WERI-Rb-1 (cell line): ENCODE measurements at regions not wholly inside any gene's neighbourhood (a gene's known extent, or its start where the extent isn't known, plus 50 kb on each side); places are given as distances from the start of the nearest gene placed in this dataset.

Experiments used
- DNase-seq: peaks from one replicate; pipeline ENCODE4 v3.0.0-alpha.2; 2020
- H3K27ac ChIP-seq: fragments of 250-450 bp; sonication (Bioruptor Pico); 2 replicates; pipeline ENCODE4 v1.5.1; 2020; ENCODE audit warnings: mild to moderate bottlenecking, moderate library complexity
- H3K27me3 ChIP-seq: fragments of 250-450 bp; sonication (Bioruptor Pico); 2 replicates; pipeline ENCODE4 v1.5.1; 2021; ENCODE audit warnings: mild to moderate bottlenecking, low read depth, moderate library complexity; ENCODE audit not compliant: insufficient read depth, severe bottlenecking
- H3K36me3 ChIP-seq: fragments of 250-450 bp; sonication (Bioruptor Pico); 2 replicates; pipeline ENCODE4 v1.5.1; 2020; ENCODE audit warnings: mild to moderate bottlenecking, moderate library complexity
- H3K4me3 ChIP-seq: 2 replicates; pipeline ENCODE4 v1.5.1; 2011; ENCODE audit warnings: low read depth, mild to moderate bottlenecking, control low read depth, low read length
- H3K9me3 ChIP-seq: fragments of 250-450 bp; sonication (Bioruptor Pico); 2 replicates; pipeline ENCODE4 v1.5.1; 2021; ENCODE audit warnings: mild to moderate bottlenecking, moderate library complexity; ENCODE audit not compliant: severe bottlenecking
- CTCF ChIP-seq: IDR thresholded peaks from 2 replicates; pipeline ENCODE4 v1.5.1; 2011; ENCODE audit warnings: low read depth, mild to moderate bottlenecking, control low read depth, inconsistent platforms, low read length

- Histone ChIP-seq H3K9me3 (no peaks in the 10 kb centered on the region), H3K27me3 (no peaks in the 10 kb centered on the region), H3K36me3 (no peaks in the 10 kb centered on the region), H3K4me3 (no peak overlapping the region), H3K27ac (no peak overlapping the region)
- no peak for DNase-seq
- TF ChIP-seq CTCF: no peak
These were observed 247.0 kb upstream of the POU3F1 start for GRCh38 chr1:38293567-38293966.

GRCh38 chr1:38292969-38293368 lies 246.4 kb upstream of the POU3F1 start:
- TF ChIP-seq CTCF: no peak
- no peak overlapping the region for H3K4me3 ChIP-seq
- no peak overlapping the region for H3K27ac ChIP-seq
- no peaks in the 10 kb centered on the region for H3K36me3 ChIP-seq
- no peaks in the 10 kb centered on the region for H3K27me3 ChIP-seq
- no peak for DNase-seq
- no peaks in the 10 kb centered on the region for H3K9me3 ChIP-seq

- no peaks in the 10 kb centered on the region for H3K27me3 ChIP-seq
- no peak overlapping the region for H3K27ac ChIP-seq
- no peaks in the 10 kb centered on the region for H3K36me3 ChIP-seq
- no peak overlapping the region for H3K4me3 ChIP-seq
- no peaks in the 10 kb centered on the region for H3K9me3 ChIP-seq
- no peak for TF ChIP-seq CTCF
- DNase-seq: no peak
These were observed 245.4 kb upstream of the POU3F1 start for GRCh38 chr1:38291906-38292521.

- Histone ChIP-seq H3K27me3 (no peaks in the 10 kb centered on the region), H3K9me3 (no peaks in the 10 kb centered on the region), H3K36me3 (no peaks in the 10 kb centered on the region), H3K27ac (no peak overlapping the region), H3K4me3 (no peak overlapping the region)
- no peak for TF ChIP-seq CTCF
- DNase-seq: no peak
These were observed 244.7 kb upstream of the POU3F1 start for GRCh38 chr1:38291336-38291735.

- TF ChIP-seq CTCF: no peak
- Histone ChIP-seq H3K36me3 (no peaks in the 10 kb centered on the region), H3K27ac (no peak overlapping the region), H3K27me3 (no peaks in the 10 kb centered on the region), H3K4me3 (no peak overlapping the region), H3K9me3 (no peaks in the 10 kb centered on the region)
- DNase-seq: no peak
These were observed 242.4 kb upstream of the POU3F1 start for GRCh38 chr1:38289034-38289433.

GRCh38 chr1:38287547-38287946 lies 241.0 kb upstream of the POU3F1 start:
- no peak overlapping the region for H3K4me3 ChIP-seq
- H3K36me3 ChIP-seq: no peaks in the 10 kb centered on the region
- no peak overlapping the region for H3K27ac ChIP-seq
- no peaks in the 10 kb centered on the region for H3K9me3 ChIP-seq
- no peak for TF ChIP-seq CTCF
- no peak for DNase-seq
- H3K27me3 ChIP-seq: no peaks in the 10 kb centered on the region
